ENCODE measurements at regions not wholly inside any gene's neighbourhood (a gene's known extent, or its start where the extent isn't known, plus 50 kb on each side); places are given as distances from the start of the nearest gene placed in this dataset.

- TF ChIP-seq, protein P1, sequence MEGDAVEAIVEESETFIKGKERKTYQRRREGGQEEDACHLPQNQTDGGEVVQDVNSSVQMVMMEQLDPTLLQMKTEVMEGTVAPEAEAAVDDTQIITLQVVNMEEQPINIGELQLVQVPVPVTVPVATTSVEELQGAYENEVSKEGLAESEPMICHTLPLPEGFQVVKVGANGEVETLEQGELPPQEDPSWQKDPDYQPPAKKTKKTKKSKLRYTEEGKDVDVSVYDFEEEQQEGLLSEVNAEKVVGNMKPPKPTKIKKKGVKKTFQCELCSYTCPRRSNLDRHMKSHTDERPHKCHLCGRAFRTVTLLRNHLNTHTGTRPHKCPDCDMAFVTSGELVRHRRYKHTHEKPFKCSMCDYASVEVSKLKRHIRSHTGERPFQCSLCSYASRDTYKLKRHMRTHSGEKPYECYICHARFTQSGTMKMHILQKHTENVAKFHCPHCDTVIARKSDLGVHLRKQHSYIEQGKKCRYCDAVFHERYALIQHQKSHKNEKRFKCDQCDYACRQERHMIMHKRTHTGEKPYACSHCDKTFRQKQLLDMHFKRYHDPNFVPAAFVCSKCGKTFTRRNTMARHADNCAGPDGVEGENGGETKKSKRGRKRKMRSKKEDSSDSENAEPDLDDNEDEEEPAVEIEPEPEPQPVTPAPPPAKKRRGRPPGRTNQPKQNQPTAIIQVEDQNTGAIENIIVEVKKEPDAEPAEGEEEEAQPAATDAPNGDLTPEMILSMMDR (IDR thresholded peaks at IDR 0.05), result no peak
- TF ChIP-seq POLR2A (IDR thresholded peaks at IDR 0.05), result no peak
These were observed 509.7 kb upstream of the MYT1L start for GRCh38 chr2:2840681-2841300.

Measured in lower leg skin (tissue), 3 donors.